H9 (cell line): ENCODE measurements at regions not wholly inside any gene's neighbourhood (a gene's known extent, or its start where the extent isn't known, plus 50 kb on each side); places are given as distances from the start of the nearest gene placed in this dataset.
A peak's percentile ranks its signal among the peaks of the same experiment; 100 is the strongest.

ENCODE experiments used
- DNase-seq: peaks from one replicate; pipeline ENCODE4 v3.0.0-alpha.2; 2017
- H2AFZ ChIP-seq: one replicate; pipeline ENCODE4 v1.6.1; 2013; ENCODE audit warnings: mild to moderate bottlenecking, low read length, control low read depth, moderate library complexity
- H2AK5ac ChIP-seq: 2 replicates; pipeline ENCODE4 v1.6.1; 2013; ENCODE audit warnings: low read length, control low read depth, mixed read lengths; ENCODE audit not compliant: insufficient read length
- H2BK120ac ChIP-seq: one replicate; pipeline ENCODE4 v1.6.1; 2013; ENCODE audit warnings: low read depth, mild to moderate bottlenecking, low read length, control low read depth, inconsistent platforms; ENCODE audit not compliant: poor library complexity, severe bottlenecking
- H2BK12ac ChIP-seq: 2 replicates; pipeline ENCODE4 v1.6.1; 2013; ENCODE audit warnings: low read length, control low read depth, mixed read lengths, low read depth; ENCODE audit not compliant: insufficient read length
- H2BK15ac ChIP-seq: 2 replicates; pipeline ENCODE4 v1.6.1; 2013; ENCODE audit warnings: low read depth, low read length, control low read depth
- H2BK20ac ChIP-seq: one replicate; pipeline ENCODE4 v1.6.1; 2013; ENCODE audit warnings: low read depth, mild to moderate bottlenecking, low read length, control low read depth, inconsistent platforms; ENCODE audit not compliant: poor library complexity, severe bottlenecking
- H2BK5ac ChIP-seq: 2 replicates; pipeline ENCODE4 v1.6.1; 2013; ENCODE audit warnings: low read length, control low read depth, mixed read lengths; ENCODE audit not compliant: insufficient read length
- H3K14ac ChIP-seq: 2 replicates; pipeline ENCODE4 v1.6.1; 2013; ENCODE audit warnings: low read length, control low read depth; ENCODE audit not compliant: insufficient read depth
- H3K18ac ChIP-seq: 2 replicates; pipeline ENCODE4 v1.6.1; 2013; ENCODE audit warnings: low read depth, mild to moderate bottlenecking, mixed read lengths, low read length, control low read depth; ENCODE audit not compliant: insufficient read length
- H3K23ac ChIP-seq: 2 replicates; pipeline ENCODE4 v1.6.1; 2013; ENCODE audit warnings: low read length, control low read depth, mixed read lengths, low read depth; ENCODE audit not compliant: insufficient read length
- H3K23me2 ChIP-seq: 2 replicates; pipeline ENCODE4 v1.6.1; 2013; ENCODE audit warnings: low read depth, mild to moderate bottlenecking, mixed read lengths, low read length, control low read depth; ENCODE audit not compliant: insufficient read length, poor library complexity, severe bottlenecking
- H3K27ac ChIP-seq: 2 replicates; pipeline ENCODE4 v1.5.1; 2013; ENCODE audit warnings: low read length, control low read depth, mixed read lengths, low read depth; ENCODE audit not compliant: insufficient read length
- H3K27me3 ChIP-seq: 2 replicates; pipeline ENCODE4 v1.6.1; 2013; ENCODE audit warnings: low read length, control low read depth, inconsistent platforms; ENCODE audit not compliant: insufficient read depth
- H3K4ac ChIP-seq: 2 replicates; pipeline ENCODE4 v1.6.1; 2013; ENCODE audit warnings: low read depth, mild to moderate bottlenecking, control low read depth, inconsistent platforms, low read length, moderate library complexity
- H3K4me1 ChIP-seq: 2 replicates; pipeline ENCODE4 v1.6.1; 2013; ENCODE audit warnings: low read length, control low read depth, inconsistent platforms; ENCODE audit not compliant: insufficient read depth
- H3K4me2 ChIP-seq: 2 replicates; pipeline ENCODE4 v1.6.1; 2013; ENCODE audit warnings: low read length, control low read depth, mixed read lengths; ENCODE audit not compliant: insufficient read length, insufficient read depth
- H3K56ac ChIP-seq: 2 replicates; pipeline ENCODE4 v1.6.1; 2013; ENCODE audit warnings: low read depth, mild to moderate bottlenecking, mixed read lengths, low read length, control low read depth; ENCODE audit not compliant: insufficient read length
- H3K79me1 ChIP-seq: 2 replicates; pipeline ENCODE4 v1.6.1; 2013; ENCODE audit warnings: low read depth, mild to moderate bottlenecking, moderate library complexity, low read length, control low read depth, inconsistent platforms; ENCODE audit not compliant: insufficient read depth, poor library complexity, severe bottlenecking
- H3K79me2 ChIP-seq: 2 replicates; pipeline ENCODE4 v1.6.1; 2013; ENCODE audit warnings: low read length, control low read depth, inconsistent platforms; ENCODE audit not compliant: insufficient read depth
- H3K9ac ChIP-seq: 2 replicates; pipeline ENCODE4 v1.6.1; 2013; ENCODE audit warnings: low read length, control low read depth, mixed read lengths; ENCODE audit not compliant: insufficient read length; ENCODE audit errors: extremely low read depth
- H3K9me3 ChIP-seq: one replicate; pipeline ENCODE4 v1.6.1; 2013; ENCODE audit warnings: low read depth, low read length, inconsistent platforms; ENCODE audit not compliant: control insufficient read depth
- H3T11ph ChIP-seq: one replicate; pipeline ENCODE4 v1.6.1; 2013; ENCODE audit warnings: mild to moderate bottlenecking, low read length, control low read depth, inconsistent platforms
- H4K20me1 ChIP-seq: one replicate; pipeline ENCODE4 v1.6.1; 2013; ENCODE audit not compliant: control insufficient read depth, insufficient read length, insufficient read depth
- H4K5ac ChIP-seq: 2 replicates; pipeline ENCODE4 v1.6.1; 2013; ENCODE audit warnings: low read depth, mild to moderate bottlenecking, mixed read lengths, low read length, control low read depth; ENCODE audit not compliant: insufficient read length
- H4K8ac ChIP-seq: replicated peaks from 2 replicates; pipeline ENCODE4 v1.6.1; 2013; ENCODE audit warnings: low read length, control low read depth, mixed read lengths, low read depth; ENCODE audit not compliant: insufficient read length
- H4K91ac ChIP-seq: 2 replicates; pipeline ENCODE4 v1.6.1; 2013; ENCODE audit warnings: low read depth, mild to moderate bottlenecking, moderate library complexity, mixed read lengths, low read length, control low read depth; ENCODE audit not compliant: insufficient read length
- H3K27ac Mint-ChIP-seq, 3 experiments: 2 replicates in 2 of 3; 3 replicates in 1 of 3; pipeline ENCODE4 v1.8.0; 2020 to 2021; ENCODE audit warnings: mixed read lengths in 3 of 3, mild to moderate bottlenecking in 1 of 3, moderate library complexity in 1 of 3
- H3K27me3 Mint-ChIP-seq: 2 replicates; pipeline ENCODE4 v1.8.0; 2021; ENCODE audit warnings: low read depth, mild to moderate bottlenecking, moderate library complexity, mixed read lengths
- H3K36me3 Mint-ChIP-seq, 3 experiments: 2 replicates in 2 of 3; 3 replicates in 1 of 3; pipeline ENCODE4 v1.8.0; 2020 to 2021; ENCODE audit warnings: low read depth in 3 of 3, mixed read lengths in 3 of 3; ENCODE audit not compliant: insufficient read depth in 1 of 3
- H3K4me1 Mint-ChIP-seq, 2 experiments: 2 replicates each; pipeline ENCODE4 v1.8.0; 2020; ENCODE audit warnings: mixed read lengths in 2 of 2
- H3K4me3 Mint-ChIP-seq, 2 experiments: 2 replicates in 1 of 2; 3 replicates in 1 of 2; pipeline ENCODE4 v1.8.0; 2020 to 2021; ENCODE audit warnings: mild to moderate bottlenecking in 2 of 2, mixed read lengths in 2 of 2, moderate library complexity in 1 of 2
- H3K9me3 Mint-ChIP-seq, 2 experiments: 2 replicates in 1 of 2; 3 replicates in 1 of 2; pipeline ENCODE4 v1.8.0; 2020; ENCODE audit warnings: mild to moderate bottlenecking in 2 of 2, mixed read lengths in 2 of 2, moderate library complexity in 1 of 2
- WGBS: extraction: QIAGEN DNeasy Blood & Tissue Kit; methylation state at CpG from one replicate; pipeline ENCODE4 v1.1.7; 2013; ENCODE audit warnings: missing lambda C conversion rate, low lambda C conversion rate, mixed read lengths; ENCODE audit not compliant: insufficient read length; ENCODE audit errors: extremely low coverage; 5-methylcytosine and 5-hydroxymethylcytosine counted together
- TF ChIP-seq, protein P1 (sequence below): fragments of 200-600 bp; sonication (generic); conservative IDR thresholded peaks from 3 replicates; pipeline ENCODE4 v1.8.0; 2021; ENCODE audit warnings: antibody characterized with exemption, mild to moderate bottlenecking

DNA sequence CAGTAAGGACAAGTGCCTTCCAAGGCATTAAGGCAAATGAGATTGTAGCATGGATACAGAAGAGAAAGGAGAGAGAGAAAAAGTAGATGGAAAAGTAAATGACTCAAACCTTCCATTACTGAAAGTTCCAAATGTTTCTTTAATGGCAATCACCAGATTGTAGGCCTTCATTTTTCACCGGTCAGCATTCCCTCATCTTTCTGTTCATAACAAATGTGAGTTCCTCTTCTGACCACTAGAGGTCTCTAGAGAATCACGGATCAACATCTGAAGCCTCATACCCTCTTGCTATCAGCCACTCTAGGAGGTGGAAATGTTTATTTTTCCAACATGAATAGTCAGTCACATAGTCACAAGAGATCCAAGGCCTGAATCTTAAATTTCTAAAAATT lies 73.6 kb upstream of the RPS23 start:
- no peaks in the 10 kb centered on the region for H3K9me3 ChIP-seq
- H3K56ac ChIP-seq = no peak overlapping the region
- H3K14ac ChIP-seq = no peak overlapping the region
- H4K91ac ChIP-seq = no peak overlapping the region
- H2BK12ac ChIP-seq = no peak overlapping the region
- H2BK15ac ChIP-seq = no peak overlapping the region
- H2AK5ac ChIP-seq = no peak overlapping the region
- H3K23me2 ChIP-seq = no peaks in the 10 kb centered on the region
- H3K4me3 Mint-ChIP-seq = no peak overlapping the region
- peaks cover 13 to 14% of the 10 kb centered on the region in 2 experiments for H3K4me1 Mint-ChIP-seq
- no peak overlapping the region for H2BK120ac ChIP-seq
- no peaks in the 10 kb centered on the region for H3K79me2 ChIP-seq
- H3K27ac ChIP-seq = no peak overlapping the region
- H3T11ph ChIP-seq = no peak overlapping the region
- no peak overlapping the region for H3K9ac ChIP-seq
- H3K27me3 Mint-ChIP-seq = no peaks in the 10 kb centered on the region; the same call in 1 of the 2 replicates
- H3K27ac Mint-ChIP-seq = no peak overlapping the region
- no peaks in the 10 kb centered on the region for H4K20me1 ChIP-seq
- no peaks in the 10 kb centered on the region for H3K27me3 ChIP-seq
- no peak overlapping the region for H2BK5ac ChIP-seq
- no peak overlapping the region for H4K5ac ChIP-seq
- H3K4me2 ChIP-seq = no peak overlapping the region
- TF ChIP-seq, protein P1, sequence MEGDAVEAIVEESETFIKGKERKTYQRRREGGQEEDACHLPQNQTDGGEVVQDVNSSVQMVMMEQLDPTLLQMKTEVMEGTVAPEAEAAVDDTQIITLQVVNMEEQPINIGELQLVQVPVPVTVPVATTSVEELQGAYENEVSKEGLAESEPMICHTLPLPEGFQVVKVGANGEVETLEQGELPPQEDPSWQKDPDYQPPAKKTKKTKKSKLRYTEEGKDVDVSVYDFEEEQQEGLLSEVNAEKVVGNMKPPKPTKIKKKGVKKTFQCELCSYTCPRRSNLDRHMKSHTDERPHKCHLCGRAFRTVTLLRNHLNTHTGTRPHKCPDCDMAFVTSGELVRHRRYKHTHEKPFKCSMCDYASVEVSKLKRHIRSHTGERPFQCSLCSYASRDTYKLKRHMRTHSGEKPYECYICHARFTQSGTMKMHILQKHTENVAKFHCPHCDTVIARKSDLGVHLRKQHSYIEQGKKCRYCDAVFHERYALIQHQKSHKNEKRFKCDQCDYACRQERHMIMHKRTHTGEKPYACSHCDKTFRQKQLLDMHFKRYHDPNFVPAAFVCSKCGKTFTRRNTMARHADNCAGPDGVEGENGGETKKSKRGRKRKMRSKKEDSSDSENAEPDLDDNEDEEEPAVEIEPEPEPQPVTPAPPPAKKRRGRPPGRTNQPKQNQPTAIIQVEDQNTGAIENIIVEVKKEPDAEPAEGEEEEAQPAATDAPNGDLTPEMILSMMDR = peak; percentile 81
- no peak overlapping the region for H3K23ac ChIP-seq
- H3K79me1 ChIP-seq = no peaks in the 10 kb centered on the region
- H3K36me3 Mint-ChIP-seq = no peaks in the 10 kb centered on the region
- no peak for DNase-seq
- no peak overlapping the region for H2AFZ ChIP-seq
- H3K4me1 ChIP-seq = no peaks in the 10 kb centered on the region
- H3K4ac ChIP-seq = no peak overlapping the region
- no peak overlapping the region for H4K8ac ChIP-seq
- H3K9me3 Mint-ChIP-seq = no peaks in the 10 kb centered on the region
- WGBS = no CpG with 5 or more reads among the region's 2 CpGs
- no peak overlapping the region for H3K18ac ChIP-seq
- H2BK20ac ChIP-seq = no peak overlapping the region
